Stimulated activated CD8-positive, alpha-beta memory T cell treated with anti-CD3 and anti-CD28 coated beads, Interleukin-15, amount 100 ng/mL, for 48 hours (primary cell): ENCODE measurements at regions not wholly inside any gene's neighbourhood (a gene's known extent, or its start where the extent isn't known, plus 50 kb on each side); places are given as distances from the start of the nearest gene placed in this dataset.
"Not testable (repeated sequence)": the region's sequence is repeated elsewhere in the genome, so short reads cannot be mapped to it uniquely, and the experiment has no call there.

Source experiments
- DNase-seq, 2 donors: peaks; one replicate each; pipeline ENCODE4 v3.0.0-alpha.2; 2020; ENCODE audit warnings: low read depth in 2 of 2

GRCh38 chr13:76620036-76620435 is 266.2 kb downstream of the KCTD12 start:
- DNase-seq: no peak

- no peak for DNase-seq
Observed at GRCh38 chr13:76619631-76620030, 266.6 kb downstream of the KCTD12 start.

- no peak for DNase-seq
Observed at GRCh38 chr13:76610819-76611415, 275.3 kb downstream of the KCTD12 start.

GRCh38 chr13:76609643-76610042 is 276.6 kb downstream of the KCTD12 start:
- DNase-seq: no peak

- DNase-seq: no peak
Observed at GRCh38 chr13:76607866-76608265, 278.3 kb downstream of the KCTD12 start.

GRCh38 chr13:76600081-76600480 is 286.1 kb downstream of the KCTD12 start:
- DNase-seq: no peak

- no peak for DNase-seq
Observed at GRCh38 chr13:76597868-76598267, 288.3 kb downstream of the KCTD12 start.

GRCh38 chr13:76596216-76596615 is 290.0 kb downstream of the KCTD12 start:
- DNase-seq: no peak

- DNase-seq: no peak
Observed at GRCh38 chr13:76594435-76594834, 291.8 kb downstream of the KCTD12 start.

GRCh38 chr13:76586842-76587241 is 299.4 kb downstream of the KCTD12 start:
- DNase-seq: no peak

GRCh38 chr13:76579701-76580100 is 306.5 kb downstream of the KCTD12 start:
- DNase-seq: no peak

- not testable (repeated sequence) for DNase-seq
Observed at GRCh38 chr13:76575634-76576033, 310.6 kb downstream of the KCTD12 start.

- no peak for DNase-seq
Observed at GRCh38 chr13:76570510-76570971, 315.7 kb downstream of the KCTD12 start.

GRCh38 chr13:76556627-76557026 is 329.6 kb downstream of the KCTD12 start:
- DNase-seq: no peak

GRCh38 chr13:76552807-76553206 is 333.4 kb downstream of the KCTD12 start:
- DNase-seq: no peak

- no peak for DNase-seq
Observed at GRCh38 chr13:76552041-76552772, 334.0 kb downstream of the KCTD12 start.

- DNase-seq: no peak
Observed at GRCh38 chr13:76542176-76542575, 344.0 kb downstream of the KCTD12 start.

- DNase-seq: no peak
Observed at GRCh38 chr13:76538004-76538403, 348.2 kb downstream of the KCTD12 start.

- no peak for DNase-seq
Observed at GRCh38 chr13:76533251-76533650, 353.0 kb downstream of the KCTD12 start.

- no peak for DNase-seq
Observed at GRCh38 chr13:76527041-76527440, 359.2 kb downstream of the KCTD12 start.

GRCh38 chr13:76523740-76524340 is 362.4 kb downstream of the KCTD12 start:
- DNase-seq: no peak

- no peak for DNase-seq
Observed at GRCh38 chr13:76522083-76522755, 364.0 kb downstream of the KCTD12 start.
